Iris pigment epithelial cell (primary cell): ENCODE measurements at regions not wholly inside any gene's neighbourhood (a gene's known extent, or its start where the extent isn't known, plus 50 kb on each side); places are given as distances from the start of the nearest gene placed in this dataset.

Experiments
- DNase-seq: peaks from one replicate; pipeline ENCODE4 v3.0.0-alpha.2; 2011; ENCODE audit warnings: low read depth

DNA sequence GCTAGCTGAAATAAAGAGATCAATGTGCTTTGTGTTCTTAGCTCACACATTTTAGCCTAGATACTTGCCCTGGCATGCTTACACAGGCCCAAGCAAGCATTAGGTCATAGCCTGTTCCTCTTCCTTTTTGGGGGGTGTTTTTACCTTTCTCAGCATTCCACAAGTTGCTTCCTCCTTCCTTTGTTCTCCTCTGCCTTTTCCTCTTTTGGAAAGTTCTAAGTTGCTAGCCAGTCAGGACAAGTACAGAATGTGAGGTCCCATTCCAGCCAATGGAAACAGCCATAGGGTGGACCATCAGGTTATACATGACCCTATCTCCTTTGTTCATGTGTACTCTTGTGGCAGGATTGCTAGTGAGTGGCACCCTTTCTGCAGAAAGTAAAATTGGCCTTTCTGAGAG, 154.9 kb downstream of the RASSF9 start:
- no peak for DNase-seq

DNA sequence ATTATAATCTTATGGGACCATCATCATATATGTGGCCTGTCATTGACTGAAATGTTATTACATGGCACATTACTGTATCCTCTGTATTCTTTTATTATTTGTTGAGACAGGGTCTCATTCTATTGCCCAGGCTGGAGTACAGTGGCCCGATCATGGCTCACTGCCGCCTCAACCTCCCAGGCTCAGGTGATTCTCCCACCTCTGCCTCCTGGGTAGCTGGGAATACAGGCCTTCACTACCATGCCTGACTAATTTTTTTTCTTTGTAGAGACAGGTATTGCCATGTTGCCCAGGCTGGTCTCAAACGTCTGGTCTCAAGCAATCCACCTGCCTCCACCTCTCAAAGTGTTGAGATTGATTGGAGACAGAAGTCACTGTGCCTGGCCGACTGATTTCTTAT, 153.2 kb downstream of the RASSF9 start:
- DNase-seq, result no peak

DNA sequence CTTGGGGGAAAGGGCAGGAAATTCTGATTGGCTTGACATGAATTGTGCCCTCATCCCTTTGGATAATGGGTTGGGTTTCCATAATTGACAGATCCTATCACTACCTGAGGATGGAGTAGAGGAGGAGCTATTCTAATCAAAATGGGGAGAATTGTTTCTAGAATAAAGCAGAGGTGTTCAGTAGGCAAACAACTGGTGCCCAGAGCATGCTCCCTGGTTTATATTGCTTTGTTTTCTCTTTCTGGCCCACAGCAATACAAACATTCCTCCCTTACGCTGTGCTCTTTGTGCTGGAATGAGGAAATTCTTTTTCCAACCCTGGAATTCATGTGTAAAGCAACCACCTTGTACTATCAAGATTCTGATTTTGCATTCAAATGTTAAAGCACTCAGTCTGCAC, 147.4 kb downstream of the RASSF9 start:
- peak; percentile 14 for DNase-seq

DNA sequence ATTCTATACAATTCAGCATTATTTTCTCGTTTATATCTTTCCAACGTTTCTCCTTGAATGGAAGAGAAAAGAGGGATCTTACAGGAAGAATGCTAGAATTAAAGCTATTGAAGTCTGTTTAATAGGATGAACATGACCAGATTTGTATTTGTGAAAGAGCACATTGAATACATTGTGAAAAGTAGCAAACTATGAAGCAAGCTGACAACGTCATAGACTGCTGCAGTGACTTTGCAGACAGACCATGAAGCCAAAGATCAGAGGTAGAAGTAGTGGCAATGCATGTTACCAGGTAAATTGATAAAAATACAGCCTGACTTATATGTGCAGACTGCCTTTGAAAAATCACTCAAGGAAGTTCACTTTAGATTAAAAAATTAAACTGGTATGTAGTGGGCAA, 146.1 kb downstream of the RASSF9 start:
- no peak for DNase-seq

DNA sequence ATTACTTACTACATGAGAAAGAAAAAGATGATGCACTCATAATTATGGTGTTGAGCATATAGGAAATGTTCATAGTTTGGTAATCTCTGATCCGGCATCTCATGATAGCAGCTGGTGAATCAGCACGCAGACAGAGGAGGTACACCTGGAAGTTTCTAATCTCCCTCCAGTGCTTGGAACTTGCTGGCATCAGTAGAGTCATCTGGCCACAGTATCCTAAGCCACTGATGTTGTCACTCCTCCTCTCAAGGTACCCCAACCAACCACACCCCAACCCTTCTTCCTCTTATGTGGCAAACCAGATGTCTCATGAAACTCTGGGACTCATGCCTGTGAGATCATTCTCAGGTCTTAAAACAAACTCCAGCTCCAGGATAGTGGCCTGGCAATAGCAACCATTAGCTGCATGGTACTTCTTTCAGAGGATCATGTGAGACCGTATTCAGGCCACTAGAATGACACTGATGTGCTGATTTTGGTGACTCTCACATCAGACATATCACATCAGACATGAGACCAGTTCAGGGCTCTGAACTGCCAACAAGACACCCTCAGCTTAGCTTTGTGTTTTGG, 143.0 kb downstream of the RASSF9 start:
- no peak for DNase-seq

DNA sequence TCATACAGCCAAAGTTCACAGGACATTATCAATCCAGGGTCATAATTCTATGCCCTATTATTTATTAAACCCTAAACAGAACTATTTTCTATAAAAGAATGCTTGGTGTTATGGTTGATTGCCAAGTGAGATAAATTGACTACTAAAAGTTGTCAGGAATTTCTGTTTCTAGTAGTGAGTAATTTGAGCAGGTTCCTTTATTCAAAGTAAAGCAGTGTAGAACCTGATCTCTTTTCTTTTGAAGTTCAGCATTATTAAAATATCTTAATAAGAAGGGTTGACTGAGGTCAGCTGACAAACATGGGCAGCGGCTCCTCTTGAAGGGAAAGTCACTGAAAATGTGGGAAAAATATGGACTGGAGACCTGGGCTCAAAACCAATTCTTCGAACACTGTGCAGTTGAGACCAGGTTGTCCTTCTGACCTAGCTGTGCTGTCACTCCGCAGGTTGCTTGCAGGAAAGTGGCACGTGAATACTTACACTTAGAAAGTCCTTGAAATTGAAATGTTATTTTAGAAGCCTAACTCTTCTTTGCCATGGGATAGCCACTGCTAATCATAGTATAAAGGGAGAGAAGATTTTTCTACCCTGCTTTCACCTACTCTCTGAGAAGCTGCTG, 141.0 kb downstream of the RASSF9 start:
- DNase-seq, result no peak

DNA sequence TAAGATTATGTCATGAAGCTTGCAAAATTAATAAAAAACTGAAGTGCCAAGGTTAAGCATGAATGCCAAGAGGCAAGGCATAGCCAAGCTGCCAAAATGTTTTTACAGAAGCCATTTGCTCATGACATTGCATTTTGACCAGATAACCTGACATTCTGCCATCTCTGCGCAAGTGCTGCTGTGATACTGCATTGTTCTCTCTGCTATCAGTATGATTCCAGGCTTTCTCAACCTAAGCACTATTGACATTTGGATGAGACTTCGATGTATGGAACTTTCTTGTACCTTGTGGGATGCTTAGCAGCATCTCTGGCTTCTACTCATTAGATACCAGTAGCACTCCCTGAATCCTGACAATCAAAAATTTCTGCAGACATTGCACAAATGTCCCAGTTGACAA, 139.2 kb downstream of the RASSF9 start:
- DNase-seq, result no peak

DNA sequence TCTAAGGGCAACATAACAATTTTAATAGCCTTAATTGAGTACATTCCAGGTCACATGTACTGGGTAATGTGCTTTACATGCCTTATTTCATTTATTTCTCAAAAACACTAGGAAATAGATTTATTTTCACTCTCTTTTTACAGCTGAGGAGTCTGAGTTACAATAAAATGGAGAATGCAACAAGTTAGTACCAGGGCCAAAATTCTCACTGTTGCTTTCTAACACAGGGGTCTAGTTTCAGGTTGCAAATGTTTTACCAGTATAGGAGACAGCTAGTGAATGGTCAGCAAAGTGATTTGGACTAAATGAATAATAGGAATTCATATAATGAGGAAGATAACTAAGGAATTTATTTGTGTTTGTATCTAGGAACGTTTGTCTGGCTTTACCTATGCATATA, 137.3 kb downstream of the RASSF9 start:
- no peak for DNase-seq

DNA sequence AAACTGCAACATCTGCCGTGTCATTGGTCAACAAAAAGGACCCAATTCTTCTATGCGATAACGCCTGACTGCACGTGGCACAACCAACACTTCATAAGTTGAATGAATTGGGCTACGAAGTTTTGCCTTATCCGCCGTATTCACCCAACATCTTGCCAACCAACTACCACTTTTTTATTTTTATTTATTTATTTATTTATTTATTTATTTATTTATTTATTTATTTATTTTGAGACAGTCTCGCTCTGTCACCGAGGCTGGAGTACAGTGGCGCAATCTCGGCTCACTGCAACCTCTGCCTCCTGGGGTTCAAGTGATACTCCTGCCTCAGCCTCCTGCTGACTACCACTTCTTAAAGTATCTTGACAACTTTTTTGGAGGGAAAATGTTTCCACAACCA, 127.4 kb downstream of the RASSF9 start:
- no peak for DNase-seq

DNA sequence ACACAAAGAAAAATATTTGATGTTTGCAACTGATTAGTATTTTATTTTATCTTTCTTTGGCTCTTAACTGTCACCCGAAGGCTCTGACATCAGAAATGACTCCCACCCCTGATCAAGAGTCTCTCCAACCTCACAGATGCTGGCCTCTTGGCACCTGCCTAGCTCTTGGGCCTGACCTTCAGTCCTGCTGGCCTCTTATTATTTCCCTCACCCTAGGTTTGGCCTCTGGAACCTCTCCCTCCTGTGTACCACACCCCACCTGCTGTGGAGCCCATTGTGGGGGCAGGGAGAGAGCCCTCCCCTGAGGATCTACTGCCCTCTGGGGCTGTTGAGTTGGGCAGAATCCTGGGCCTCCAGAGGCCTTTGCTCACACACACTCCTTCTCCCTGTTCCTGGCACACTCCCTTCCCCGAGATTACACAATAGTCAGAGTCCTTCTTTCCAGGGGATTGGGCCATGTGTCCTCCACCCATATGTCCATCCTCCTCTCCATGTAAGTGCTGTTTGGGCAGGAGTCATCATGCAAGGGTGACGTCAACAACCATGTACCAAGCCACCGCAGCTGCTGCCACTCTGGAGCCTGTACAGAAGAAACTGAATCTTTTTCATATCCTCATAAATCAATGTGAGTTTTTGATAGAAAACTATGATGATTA, 124.3 kb downstream of the RASSF9 start:
- DNase-seq, result no peak

DNA sequence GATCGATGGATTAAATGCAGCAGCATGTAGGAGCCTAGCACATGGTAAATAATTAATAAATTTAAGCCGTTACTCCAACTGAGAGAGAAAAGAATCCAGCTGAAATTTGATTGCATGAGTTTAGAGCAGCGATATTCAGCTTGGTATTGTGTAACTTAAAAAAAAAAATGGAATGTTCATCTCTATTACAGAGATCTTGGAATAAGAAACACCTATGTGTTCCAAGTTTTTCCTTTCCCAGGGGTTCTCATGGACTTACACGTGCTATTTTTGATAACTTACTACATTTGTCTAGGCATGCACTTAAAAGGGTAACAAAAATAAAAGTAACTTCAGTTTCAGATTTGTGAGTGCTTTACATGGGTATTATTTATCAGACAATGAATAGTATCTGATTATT, 122.8 kb downstream of the RASSF9 start:
- no peak for DNase-seq

DNA sequence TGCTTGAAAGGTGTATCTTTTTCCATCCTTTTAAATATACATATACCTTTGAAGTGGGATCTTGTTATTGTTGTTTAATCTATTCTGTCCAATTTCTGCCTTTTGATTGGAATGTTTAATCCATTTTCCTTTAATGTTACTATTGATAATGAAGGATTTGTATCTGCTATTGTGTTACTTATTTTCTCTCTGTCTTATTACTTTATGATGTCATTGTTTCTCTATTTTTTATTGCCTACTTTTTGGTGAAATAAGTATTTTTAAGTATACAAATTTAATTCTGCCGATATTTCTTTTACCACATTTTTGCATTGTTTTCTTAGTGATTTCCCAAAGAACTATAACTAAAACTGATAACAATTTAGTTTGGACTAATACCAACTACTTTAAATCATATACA, 121.8 kb downstream of the RASSF9 start:
- no peak for DNase-seq

DNA sequence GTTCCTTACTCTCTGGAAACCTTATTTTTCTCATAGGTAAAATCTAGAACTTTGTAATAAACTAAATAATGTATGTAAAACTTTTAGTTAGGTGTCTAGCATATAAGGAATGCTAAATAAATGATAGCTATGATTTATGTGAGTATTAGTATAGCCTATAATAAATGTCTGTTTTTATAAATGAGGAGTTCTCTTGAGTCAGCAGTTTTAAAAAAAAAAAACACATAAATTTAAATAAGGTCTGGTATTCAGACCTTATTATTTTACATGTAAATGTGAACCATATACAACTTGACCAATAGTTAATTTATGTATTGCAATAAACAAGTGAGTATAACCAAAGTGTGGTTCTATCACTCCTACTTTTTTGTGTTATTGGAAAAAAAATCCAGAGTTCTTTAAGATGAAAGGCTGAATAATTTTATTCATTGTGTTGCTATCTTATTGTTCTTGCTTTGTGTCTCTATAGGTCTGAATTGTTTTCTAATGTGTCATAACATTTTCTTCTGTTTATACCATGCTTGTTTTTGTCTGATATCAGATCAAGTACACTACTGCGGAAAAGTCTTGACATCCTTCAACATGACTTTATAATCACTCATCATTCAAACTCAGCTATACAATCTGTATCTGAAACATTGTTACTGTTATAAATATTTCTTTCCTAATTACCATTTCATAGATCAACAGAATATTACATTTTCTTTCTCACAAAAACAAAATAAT, 115.7 kb downstream of the RASSF9 start:
- no peak for DNase-seq

DNA sequence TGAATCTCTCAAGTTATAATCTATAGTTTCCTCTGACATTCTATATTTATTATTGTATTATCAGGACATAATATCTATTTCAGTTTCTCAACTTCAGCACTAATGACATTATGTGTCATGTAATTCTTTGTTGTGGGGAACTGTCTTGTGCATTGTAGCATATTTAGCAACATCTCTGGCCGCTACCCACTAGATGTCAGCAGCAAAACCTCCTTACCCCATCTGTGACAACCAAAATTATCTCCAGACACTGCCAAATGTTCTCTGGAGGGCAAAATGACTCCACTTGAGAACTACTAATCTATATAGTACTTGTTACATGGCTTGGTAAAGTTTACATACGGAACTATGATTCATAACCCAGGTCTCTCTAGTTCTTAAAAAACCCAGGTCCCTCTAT, 110.2 kb downstream of the RASSF9 start:
- DNase-seq, result no peak

DNA sequence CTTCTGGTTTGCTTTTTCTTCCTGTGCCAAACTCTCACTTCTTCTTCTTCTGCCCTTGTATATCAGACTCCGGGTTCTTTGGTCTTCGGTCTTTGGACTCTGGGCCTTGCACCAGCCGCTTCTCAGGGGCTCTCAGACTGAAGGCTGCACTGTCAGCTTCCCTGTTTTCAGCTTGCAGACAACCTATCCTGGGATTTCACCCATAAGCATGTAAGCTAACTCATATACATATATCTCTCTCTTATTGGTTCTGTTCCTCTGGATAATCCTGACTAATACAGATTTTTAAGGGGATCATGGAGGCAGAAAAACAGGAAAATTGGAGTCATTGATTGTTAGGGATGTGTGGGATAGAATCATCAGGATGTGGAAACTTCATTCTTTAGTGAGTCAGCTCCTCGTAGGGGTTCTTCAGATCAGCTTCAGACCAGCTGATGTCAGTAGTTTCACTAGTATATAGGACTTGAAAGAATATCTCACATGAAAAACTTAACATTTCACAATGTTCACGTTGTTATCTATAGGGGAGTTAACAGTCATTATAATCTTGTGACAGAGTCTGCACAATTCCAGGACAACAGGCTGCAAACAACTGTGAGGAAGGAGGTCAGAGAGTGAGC, 102.9 kb downstream of the RASSF9 start:
- peak; percentile 54 for DNase-seq

DNA sequence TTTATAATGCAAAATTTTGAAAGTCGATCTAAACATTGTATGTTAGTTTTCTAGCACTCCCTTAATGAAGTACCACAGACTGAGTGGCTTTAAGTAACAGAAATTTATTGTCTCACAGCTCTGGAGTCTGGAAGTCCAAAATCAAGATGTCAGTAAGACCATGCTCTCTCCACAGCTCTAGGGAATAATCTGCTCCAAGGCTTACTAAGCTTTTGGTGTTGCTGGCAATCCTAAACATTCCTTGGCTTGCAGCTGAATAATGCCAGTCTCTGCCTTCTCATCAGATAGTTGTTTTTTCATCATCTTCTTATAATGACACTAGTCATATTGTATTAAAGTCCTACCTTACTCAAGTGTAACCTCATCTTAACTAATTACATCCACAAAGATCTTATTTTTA, 102.2 kb downstream of the RASSF9 start:
- peak; percentile 1 for DNase-seq

DNA sequence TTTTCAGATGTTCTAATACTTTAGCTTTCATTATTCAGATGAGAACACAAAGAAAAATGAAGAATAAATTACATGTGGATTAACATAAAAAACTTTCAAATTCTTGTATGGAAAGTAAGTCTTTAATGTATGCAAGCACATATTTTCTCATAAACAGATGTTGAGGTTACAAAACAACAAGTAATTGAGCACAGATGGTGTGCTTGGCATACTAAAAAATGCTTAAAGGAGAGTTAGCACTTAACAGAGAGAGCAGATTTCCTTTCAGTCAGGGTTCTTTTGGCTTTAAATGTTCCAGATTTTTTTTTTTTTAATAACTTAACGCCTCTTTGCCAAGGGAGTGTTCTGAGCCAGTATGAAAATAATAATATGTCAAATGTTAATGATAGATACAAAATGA, 96.0 kb downstream of the RASSF9 start:
- DNase-seq, result no peak

DNA sequence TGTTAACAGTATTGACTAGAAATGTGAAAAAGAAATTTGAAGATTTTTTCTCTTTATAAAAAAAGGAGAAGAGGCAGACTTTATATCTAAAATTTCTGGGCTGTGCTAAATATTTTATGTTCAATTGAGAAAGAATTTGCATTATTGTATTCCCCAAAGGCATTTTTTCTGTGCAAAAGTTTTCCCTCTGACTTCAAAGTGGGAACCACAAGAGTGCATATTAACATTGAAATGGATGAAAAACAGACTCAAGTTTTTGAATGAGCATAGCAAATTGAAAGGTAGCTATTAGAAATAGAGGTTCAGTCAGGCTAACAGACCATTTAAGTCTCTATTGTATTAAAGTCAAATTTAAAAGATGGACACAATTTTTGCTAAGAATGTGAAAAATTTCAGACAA, 95.2 kb downstream of the RASSF9 start:
- DNase-seq, result no peak

DNA sequence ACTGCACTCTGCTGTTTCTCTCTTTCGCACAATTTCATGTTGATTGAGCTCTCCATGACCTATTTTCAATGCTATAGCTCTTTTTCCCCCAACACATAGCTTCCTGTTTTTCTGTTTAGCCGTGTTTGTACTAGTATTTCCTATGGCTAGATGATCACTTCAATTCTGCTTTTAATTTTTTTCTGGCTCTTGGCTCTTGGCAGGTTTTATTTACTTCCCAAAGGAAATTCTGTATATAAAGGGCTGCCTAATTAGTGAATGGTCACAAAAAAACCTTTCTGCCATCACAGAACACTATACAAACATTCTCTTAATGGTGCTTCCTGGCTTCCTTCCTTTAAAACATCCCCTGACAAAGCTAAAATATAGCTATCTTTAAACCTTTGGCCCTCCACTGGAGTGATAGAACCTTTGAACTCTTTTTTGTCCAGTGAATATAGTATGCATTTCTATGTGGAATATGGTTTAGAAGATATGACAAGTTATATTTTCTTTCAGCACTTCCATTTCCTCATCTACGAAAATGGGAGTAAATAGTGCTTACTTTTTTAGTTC, 88.2 kb downstream of the RASSF9 start:
- no peak for DNase-seq
